ENCODE measurements at regions not wholly inside any gene's neighbourhood (a gene's known extent, or its start where the extent isn't known, plus 50 kb on each side); places are given as distances from the start of the nearest gene placed in this dataset.
"Not testable (repeated sequence)": the region's sequence is repeated elsewhere in the genome, so short reads cannot be mapped to it uniquely, and the experiment has no call there.

GRCh38 chr4:129676934-129677333 lies 581.0 kb downstream of the C4orf33 start:
- no peak for DNase-seq (ENCODE audit: low spot score)

DNA sequence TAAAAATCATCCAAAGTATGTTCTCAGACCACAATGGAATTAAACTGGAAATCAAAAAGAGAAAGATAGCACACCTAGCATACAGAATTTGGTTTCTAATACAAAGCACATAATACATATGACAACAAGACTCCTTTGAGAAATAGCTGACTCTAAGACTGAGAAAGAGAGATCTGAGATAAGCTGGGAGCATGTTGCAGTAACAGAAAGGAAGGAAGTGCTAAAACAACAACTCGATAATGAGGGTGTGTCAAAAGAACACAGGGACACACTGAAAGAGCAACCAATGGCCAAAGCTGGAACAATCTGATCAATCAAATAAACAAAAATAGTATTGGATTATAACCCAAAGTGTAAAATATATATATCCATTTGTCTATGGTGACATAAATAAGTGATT lies 586.6 kb downstream of the C4orf33 start:
- no peak for DNase-seq (ENCODE audit: low spot score)

- no peak for DNase-seq (ENCODE audit: low spot score)
Observed at GRCh38 chr4:129707949-129708348, 612.0 kb downstream of the C4orf33 start.

DNA sequence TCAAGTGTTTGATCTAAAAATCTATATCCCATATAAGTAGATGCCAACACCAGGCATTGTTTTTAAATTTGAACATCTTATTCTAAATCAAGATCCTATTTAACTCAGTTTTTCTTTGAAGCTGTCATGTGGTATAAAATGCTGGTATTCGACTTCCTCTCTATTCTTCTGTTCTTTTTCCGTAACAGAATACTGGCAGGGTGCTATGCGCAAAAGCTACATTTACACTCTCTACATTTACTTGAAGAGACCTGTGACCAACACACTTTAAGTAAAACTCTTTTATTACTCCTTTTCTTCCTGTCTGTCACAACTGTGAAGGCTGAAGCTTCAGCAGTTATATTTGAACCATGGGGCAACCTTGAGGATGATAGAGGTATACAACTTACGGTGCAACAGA lies 612.8 kb downstream of the C4orf33 start:
- no peak for DNase-seq (ENCODE audit: low spot score)

DNA sequence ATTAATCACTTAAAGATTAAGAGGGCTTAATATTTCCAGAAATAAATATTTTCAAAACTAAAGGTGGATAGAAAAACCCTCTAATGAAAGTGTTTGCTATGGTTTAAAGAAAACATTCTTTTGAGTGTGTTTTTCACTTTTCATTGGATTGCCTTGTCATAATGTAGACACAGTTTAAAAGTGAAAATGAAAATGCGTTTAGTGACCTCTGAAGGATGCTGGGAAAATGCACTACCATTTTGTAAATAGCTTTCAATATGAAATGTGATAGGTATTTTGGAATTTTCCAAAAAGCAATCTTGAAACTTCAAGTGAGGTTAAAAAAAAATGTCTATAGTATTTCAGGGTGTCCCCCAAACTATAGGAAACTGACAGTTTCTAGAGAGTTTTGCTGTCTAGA lies 642.2 kb downstream of the C4orf33 start:
- peak; percentile 13 for DNase-seq (ENCODE audit: low spot score)

- DNase-seq (ENCODE audit: low spot score): no peak
Observed at GRCh38 chr4:129747756-129748155, 651.8 kb downstream of the C4orf33 start.

DNA sequence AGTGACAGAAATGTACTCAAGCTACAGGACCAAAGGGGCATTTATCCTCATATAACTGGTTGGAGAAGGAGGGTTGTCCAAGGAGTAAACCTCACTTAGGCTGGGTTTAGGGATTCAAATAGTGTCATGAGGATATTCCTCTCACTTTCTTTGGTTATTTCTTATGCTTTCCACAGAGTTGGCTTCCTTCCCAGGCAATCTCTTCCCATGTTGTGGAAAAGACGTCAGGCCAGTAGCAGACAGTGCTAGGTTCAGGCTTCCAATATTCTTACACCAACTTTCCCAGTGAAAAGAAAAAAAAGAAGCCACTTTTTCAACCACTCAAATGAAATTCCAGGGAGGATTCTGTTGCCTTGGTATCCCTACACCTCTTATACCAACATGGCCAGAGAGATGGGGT lies 653.0 kb downstream of the C4orf33 start:
- DNase-seq (ENCODE audit: low spot score): no peak

- no peak for DNase-seq (ENCODE audit: low spot score)
Observed at GRCh38 chr4:129751646-129752045, 655.7 kb downstream of the C4orf33 start.

GRCh38 chr4:129783596-129783995 lies 687.6 kb downstream of the C4orf33 start:
- DNase-seq (ENCODE audit: low spot score): no peak

DNA sequence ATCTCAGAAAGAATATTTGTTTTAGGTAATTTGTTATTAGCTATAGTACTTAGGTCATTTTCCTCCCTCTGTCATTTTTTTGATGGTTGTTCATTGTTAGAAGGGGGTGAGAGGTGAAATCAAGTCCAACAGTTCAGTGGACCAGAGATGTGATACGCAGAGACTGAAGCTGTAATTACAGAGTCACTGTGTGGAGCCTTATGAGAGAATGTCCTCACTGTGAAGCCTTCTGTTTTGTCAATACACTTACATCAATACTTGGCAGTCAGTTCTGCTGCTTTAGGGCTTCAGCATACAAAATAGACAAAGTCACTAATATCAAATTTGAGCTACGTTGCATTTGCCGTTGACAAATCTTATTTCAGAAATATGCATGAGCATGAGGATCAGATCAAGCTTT lies 692.5 kb downstream of the C4orf33 start:
- no peak for DNase-seq (ENCODE audit: low spot score)

DNA sequence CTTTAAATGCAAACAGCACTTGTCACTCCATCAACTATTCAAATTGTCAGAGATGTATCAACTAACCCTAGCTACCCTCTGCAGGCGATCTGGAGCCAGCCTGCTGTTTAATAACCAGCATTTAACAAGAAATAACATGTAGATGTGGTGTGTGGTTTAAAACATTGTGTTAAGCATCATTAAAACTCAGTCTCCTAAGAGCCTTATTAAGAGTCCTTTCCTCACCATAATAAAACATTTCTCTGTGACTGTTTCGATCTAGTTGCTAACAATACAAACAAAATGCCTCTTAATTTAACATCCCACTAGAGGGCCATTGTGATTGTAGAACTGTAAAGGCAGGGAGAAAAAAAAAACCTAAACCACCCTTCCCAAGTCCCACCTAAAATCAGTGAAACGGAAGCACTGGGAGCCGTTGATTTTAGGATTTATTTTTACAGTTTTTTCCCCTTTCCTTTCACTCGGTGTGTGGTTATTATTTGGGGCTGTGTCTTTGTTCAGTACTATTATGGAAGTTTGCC lies 708.6 kb downstream of the C4orf33 start:
- no peak for DNase-seq (ENCODE audit: low spot score)

DNA sequence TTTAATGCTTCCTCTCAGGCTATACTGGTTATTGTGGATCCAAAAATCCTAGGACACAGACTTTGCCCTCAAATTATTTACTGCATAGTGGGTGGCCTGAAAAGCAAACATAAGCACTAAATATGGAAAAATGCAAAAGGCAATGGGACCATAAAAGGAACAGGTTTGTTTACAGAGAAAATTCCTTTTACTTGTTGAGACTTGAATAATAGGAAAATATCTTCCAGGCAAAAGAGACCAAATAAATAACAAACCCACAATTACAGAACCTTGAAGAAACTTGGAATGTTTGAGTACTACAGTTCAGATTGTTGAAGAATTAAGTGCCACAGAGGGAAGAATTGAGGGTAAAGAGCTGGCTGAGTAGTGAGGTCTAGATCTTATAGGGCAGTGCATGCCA lies 711.0 kb downstream of the C4orf33 start:
- peak; percentile 60 for DNase-seq (ENCODE audit: low spot score)

DNA sequence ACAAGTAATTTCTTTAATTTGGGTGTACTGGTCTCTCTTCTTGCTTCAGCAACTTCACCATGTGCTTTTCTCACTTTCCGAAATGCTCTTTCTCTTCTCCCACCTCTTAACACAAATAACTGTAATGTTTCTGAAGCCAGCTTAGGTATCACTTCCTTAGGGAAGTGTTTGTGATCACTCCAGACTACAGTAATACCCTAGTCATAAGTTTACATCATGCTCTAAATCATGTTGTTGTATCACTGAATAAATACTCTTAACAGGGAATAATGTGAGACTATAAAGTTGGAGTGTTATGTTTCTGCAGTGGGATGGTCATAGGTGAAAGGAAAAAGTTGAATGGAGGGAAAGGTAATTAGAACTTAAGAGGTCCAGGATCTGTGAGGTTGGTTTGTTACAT lies 712.3 kb downstream of the C4orf33 start:
- DNase-seq (ENCODE audit: low spot score): no peak

GRCh38 chr4:129821073-129821472 lies 725.1 kb downstream of the C4orf33 start:
- no peak for DNase-seq (ENCODE audit: low spot score)

GRCh38 chr4:129821963-129822362 lies 726.0 kb downstream of the C4orf33 start:
- no peak for DNase-seq (ENCODE audit: low spot score)

DNA sequence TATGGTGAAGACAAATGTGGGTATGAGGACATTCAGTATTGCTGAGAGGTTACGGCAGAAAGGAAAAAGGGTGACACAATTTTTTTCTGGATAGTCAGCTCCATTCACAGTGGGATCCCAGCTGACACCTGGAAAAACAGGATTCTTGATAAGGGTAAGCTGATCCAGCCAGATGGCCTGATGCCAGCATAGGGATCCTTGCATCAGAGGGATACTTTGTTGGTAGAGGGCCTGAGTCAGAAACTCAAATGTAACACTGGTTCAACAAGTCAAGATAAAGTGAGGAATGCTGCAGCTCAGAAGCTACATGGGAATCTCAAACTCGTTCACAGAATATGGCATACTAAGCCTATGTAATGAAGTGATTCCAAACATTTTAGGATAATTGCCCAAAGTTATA lies 726.7 kb downstream of the C4orf33 start:
- DNase-seq (ENCODE audit: low spot score): peak; percentile 8

GRCh38 chr4:129823105-129823504 lies 727.2 kb downstream of the C4orf33 start:
- DNase-seq (ENCODE audit: low spot score): no peak

GRCh38 chr4:129829373-129829772 lies 733.4 kb downstream of the C4orf33 start:
- DNase-seq (ENCODE audit: low spot score): no peak

DNA sequence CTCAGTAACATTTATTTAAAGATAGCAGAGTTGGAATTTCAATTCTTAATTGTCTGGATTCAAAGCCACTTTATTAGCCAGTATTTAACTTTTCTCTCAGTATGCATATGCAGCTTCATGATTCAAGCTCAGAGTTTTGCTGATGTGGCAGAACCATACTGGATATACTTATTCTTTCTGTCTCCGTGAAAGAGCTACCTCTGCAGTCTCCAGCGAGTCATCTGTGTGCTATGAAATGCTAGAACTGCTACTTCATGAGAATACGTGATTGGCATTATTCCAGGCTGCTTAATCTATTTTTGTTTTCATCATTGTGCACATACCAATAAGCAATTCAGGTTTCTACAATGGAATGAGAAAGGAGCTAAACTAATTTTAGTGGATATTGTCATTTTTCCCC lies 743.7 kb downstream of the C4orf33 start:
- no peak for DNase-seq (ENCODE audit: low spot score)

DNA sequence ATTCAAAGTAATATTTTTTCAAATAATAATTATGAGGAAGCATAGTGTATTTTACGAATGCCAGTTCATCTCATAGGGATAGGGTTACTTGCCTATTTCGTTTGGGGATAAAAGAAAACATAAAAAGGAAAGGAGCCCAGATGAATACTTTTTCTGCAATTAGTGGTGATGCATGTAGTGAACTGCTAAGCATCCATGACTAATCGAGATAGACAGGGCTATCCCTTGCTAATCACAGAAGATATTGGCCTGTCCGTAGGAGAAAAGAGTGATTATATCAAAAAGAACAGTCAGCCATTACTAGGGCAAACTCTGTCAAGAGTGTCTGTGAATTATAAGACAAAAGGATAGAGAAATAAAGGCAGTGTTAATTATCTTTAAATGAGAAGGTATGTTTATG lies 746.1 kb downstream of the C4orf33 start:
- DNase-seq (ENCODE audit: low spot score): no peak

- no peak for DNase-seq (ENCODE audit: low spot score)
Observed at GRCh38 chr4:129852434-129852833, 756.5 kb downstream of the C4orf33 start.

DNA sequence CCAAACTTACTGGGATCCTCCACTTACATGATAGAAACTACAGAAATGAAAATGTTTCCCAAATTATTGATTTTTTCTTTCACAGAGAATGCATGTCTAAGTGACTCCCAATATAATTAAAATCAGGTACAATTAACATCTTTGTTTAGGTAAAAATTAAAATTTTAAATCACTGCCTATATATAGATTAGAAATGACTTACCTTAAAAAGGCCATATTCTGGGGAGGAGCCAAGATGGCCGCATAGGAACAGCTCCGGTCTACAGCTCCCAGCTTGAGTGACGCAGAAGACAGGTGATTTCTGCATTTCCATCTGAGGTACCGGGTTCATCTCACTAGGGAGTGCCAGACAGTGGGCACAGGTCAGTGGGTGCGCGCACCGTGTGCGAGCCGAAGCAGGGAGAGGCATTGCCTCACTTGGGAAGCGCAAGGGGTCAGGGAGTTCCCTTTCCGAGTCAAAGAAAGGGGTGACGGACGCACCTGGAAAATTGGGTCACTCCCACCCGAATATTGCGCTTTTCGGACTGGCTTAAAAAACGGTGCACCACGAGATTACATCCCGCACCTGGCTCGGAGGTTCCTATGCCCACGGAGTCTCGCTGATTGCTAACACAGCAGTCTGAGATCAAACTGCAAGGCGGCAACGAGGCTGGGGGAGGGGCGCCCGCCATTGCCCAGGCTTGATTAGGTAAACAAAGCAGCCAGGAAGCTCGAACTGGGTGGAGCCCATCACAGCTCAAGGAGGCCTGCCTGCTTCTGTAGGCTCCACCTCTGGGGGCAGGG lies 757.9 kb downstream of the C4orf33 start:
- not testable (repeated sequence) for DNase-seq (ENCODE audit: low spot score)

DNA sequence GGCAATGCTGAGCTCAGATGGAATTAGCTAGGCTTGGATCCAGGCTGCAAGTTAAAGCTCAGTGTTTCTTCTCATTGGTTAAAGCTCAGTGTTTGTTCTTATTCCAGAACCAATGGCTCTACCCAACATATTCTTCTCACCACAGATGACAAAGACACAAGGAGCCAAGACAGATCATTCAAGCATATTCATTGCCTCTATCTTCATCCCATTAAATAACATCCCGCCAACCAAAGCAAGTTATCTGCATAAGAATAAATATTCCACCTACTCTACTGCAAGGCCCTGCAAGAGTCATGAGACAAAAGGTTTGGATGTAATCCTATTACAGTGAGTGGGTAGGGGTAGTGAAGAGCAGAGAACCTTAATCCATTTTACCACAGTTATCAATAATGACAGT lies 766.5 kb downstream of the C4orf33 start:
- no peak for DNase-seq (ENCODE audit: low spot score)

DNA sequence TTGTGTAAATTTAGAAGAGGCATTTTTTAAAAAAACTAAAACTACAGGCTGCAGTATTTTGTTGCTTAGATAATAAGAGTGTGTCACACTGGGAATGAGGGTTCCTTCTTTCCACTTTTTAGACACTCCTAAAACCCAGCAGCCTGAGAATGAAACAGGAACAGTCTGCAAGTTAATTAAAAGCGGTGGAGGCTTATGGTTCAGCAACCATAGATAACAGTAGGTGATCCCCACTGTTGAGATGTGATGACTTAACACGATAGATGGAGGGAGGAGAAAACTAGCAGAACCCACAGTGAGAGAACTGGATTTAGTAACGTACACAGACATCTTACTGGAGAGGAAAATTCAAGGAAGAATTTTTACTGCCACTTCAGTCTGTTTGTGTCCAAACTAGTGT lies 767.3 kb downstream of the C4orf33 start:
- no peak for DNase-seq (ENCODE audit: low spot score)
